H1 (cell line): ENCODE measurements at regions not wholly inside any gene's neighbourhood (a gene's known extent, or its start where the extent isn't known, plus 50 kb on each side); places are given as distances from the start of the nearest gene placed in this dataset.

ENCODE experiments used
- EP300 ChIP-seq, 2 experiments: IDR thresholded peaks; 1 replicate in 1 of 2; 2 replicates in 1 of 2; pipeline ENCODE4 v1.6.1; 2011 to 2012; ENCODE audit warnings: low read depth in 2 of 2, low read length in 2 of 2, mild to moderate bottlenecking in 2 of 2, borderline replicate concordance in 1 of 2, inconsistent platforms in 1 of 2, moderate library complexity in 1 of 2
- KDM4A ChIP-seq: IDR thresholded peaks from one replicate; pipeline ENCODE4 v1.7.1; 2012; ENCODE audit warnings: low read depth, mild to moderate bottlenecking, moderate library complexity, low read length, inconsistent platforms; ENCODE audit not compliant: severe bottlenecking
- POLR2AphosphoS5 ChIP-seq: IDR thresholded peaks from 2 replicates; pipeline ENCODE4 v1.6.1; 2011; ENCODE audit warnings: low read depth, low read length
- RNF2 ChIP-seq: fragments of 200-900, 300-1000 bp; sonication (generic); IDR thresholded peaks from 2 replicates; pipeline ENCODE4 v1.7.1; 2016; ENCODE audit warnings: borderline replicate concordance, low read depth, mild to moderate bottlenecking, antibody characterized with exemption, low read length; ENCODE audit not compliant: poor library complexity, severe bottlenecking; ENCODE audit errors: missing control alignments
- TBP ChIP-seq: IDR thresholded peaks from 2 replicates; pipeline ENCODE4 v1.6.1; 2011; ENCODE audit warnings: low read depth, low read length, improper control_type of control experiment
- TF ChIP-seq, protein P1 (sequence below): fragments of 300-600 bp; sonication (generic); IDR thresholded peaks from 2 replicates; pipeline ENCODE4 v1.7.1; 2012; ENCODE audit warnings: low read length, moderate library complexity, mild to moderate bottlenecking, inconsistent platforms; ENCODE audit not compliant: insufficient replicate concordance
- TF ChIP-seq, protein P2 (sequence below): IDR thresholded peaks from 2 replicates; pipeline ENCODE4 v1.6.1; 2011; ENCODE audit warnings: low read length, improper control_type of control experiment

DNA sequence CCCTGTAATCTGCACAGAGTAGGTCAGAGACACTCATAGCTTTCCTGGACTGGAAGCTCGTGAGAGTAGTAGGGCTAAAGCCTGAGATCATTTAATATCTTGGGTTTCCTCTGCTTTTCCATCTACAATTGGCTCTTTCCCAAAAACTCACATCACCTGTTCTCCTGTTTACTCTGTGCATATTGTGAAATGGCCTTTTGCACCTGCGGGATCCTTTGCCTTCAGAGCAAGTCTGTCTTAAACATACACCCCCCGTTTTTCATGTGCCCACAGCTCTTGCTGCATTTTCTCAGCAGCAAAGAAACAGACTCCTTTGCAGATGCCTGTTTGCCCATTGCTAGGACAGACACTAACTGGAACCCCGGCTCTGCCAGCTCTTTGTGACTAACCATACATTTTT is 608.3 kb upstream of the PCDH10 start (continued):
- TF ChIP-seq, protein P1, sequence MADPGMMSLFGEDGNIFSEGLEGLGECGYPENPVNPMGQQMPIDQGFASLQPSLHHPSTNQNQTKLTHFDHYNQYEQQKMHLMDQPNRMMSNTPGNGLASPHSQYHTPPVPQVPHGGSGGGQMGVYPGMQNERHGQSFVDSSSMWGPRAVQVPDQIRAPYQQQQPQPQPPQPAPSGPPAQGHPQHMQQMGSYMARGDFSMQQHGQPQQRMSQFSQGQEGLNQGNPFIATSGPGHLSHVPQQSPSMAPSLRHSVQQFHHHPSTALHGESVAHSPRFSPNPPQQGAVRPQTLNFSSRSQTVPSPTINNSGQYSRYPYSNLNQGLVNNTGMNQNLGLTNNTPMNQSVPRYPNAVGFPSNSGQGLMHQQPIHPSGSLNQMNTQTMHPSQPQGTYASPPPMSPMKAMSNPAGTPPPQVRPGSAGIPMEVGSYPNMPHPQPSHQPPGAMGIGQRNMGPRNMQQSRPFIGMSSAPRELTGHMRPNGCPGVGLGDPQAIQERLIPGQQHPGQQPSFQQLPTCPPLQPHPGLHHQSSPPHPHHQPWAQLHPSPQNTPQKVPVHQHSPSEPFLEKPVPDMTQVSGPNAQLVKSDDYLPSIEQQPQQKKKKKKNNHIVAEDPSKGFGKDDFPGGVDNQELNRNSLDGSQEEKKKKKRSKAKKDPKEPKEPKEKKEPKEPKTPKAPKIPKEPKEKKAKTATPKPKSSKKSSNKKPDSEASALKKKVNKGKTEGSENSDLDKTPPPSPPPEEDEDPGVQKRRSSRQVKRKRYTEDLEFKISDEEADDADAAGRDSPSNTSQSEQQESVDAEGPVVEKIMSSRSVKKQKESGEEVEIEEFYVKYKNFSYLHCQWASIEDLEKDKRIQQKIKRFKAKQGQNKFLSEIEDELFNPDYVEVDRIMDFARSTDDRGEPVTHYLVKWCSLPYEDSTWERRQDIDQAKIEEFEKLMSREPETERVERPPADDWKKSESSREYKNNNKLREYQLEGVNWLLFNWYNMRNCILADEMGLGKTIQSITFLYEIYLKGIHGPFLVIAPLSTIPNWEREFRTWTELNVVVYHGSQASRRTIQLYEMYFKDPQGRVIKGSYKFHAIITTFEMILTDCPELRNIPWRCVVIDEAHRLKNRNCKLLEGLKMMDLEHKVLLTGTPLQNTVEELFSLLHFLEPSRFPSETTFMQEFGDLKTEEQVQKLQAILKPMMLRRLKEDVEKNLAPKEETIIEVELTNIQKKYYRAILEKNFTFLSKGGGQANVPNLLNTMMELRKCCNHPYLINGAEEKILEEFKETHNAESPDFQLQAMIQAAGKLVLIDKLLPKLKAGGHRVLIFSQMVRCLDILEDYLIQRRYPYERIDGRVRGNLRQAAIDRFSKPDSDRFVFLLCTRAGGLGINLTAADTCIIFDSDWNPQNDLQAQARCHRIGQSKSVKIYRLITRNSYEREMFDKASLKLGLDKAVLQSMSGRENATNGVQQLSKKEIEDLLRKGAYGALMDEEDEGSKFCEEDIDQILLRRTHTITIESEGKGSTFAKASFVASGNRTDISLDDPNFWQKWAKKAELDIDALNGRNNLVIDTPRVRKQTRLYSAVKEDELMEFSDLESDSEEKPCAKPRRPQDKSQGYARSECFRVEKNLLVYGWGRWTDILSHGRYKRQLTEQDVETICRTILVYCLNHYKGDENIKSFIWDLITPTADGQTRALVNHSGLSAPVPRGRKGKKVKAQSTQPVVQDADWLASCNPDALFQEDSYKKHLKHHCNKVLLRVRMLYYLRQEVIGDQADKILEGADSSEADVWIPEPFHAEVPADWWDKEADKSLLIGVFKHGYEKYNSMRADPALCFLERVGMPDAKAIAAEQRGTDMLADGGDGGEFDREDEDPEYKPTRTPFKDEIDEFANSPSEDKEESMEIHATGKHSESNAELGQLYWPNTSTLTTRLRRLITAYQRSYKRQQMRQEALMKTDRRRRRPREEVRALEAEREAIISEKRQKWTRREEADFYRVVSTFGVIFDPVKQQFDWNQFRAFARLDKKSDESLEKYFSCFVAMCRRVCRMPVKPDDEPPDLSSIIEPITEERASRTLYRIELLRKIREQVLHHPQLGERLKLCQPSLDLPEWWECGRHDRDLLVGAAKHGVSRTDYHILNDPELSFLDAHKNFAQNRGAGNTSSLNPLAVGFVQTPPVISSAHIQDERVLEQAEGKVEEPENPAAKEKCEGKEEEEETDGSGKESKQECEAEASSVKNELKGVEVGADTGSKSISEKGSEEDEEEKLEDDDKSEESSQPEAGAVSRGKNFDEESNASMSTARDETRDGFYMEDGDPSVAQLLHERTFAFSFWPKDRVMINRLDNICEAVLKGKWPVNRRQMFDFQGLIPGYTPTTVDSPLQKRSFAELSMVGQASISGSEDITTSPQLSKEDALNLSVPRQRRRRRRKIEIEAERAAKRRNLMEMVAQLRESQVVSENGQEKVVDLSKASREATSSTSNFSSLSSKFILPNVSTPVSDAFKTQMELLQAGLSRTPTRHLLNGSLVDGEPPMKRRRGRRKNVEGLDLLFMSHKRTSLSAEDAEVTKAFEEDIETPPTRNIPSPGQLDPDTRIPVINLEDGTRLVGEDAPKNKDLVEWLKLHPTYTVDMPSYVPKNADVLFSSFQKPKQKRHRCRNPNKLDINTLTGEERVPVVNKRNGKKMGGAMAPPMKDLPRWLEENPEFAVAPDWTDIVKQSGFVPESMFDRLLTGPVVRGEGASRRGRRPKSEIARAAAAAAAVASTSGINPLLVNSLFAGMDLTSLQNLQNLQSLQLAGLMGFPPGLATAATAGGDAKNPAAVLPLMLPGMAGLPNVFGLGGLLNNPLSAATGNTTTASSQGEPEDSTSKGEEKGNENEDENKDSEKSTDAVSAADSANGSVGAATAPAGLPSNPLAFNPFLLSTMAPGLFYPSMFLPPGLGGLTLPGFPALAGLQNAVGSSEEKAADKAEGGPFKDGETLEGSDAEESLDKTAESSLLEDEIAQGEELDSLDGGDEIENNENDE: no peak
- TF ChIP-seq, protein P2, sequence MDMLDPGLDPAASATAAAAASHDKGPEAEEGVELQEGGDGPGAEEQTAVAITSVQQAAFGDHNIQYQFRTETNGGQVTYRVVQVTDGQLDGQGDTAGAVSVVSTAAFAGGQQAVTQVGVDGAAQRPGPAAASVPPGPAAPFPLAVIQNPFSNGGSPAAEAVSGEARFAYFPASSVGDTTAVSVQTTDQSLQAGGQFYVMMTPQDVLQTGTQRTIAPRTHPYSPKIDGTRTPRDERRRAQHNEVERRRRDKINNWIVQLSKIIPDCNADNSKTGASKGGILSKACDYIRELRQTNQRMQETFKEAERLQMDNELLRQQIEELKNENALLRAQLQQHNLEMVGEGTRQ: no peak
- TF ChIP-seq POLR2AphosphoS5 (no peak), EP300 (IDR thresholded peaks at IDR 0.05; ENCODE audit: borderline replicate concordance in 1 of 2, low read depth in 2 of 2, low read length in 2 of 2) (no peak), RNF2 (no peak), KDM4A (no peak), TBP (no peak)
